ENCODE measurements at regions not wholly inside any gene's neighbourhood (a gene's known extent, or its start where the extent isn't known, plus 50 kb on each side); places are given as distances from the start of the nearest gene placed in this dataset.

DNA sequence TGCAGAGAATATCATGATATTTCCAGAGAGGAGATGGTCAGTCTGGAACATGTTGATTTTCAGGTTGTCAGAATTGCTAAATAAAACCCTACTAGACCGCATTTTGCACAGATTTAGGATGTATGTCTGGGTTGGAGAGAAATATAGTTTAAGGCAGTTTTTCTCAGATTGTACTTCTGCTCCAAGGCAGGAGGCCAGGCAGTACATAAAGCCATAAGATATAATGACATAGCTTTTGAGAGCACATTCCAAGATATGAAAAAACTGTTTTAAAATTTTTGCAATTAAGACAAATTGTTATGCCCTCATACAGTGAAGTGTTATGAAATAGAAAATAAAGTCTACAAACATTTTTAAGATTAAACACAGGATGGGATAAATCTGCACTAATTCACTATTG, 301.8 kb upstream of the CBLB start:
- TF ChIP-seq CTCF (IDR thresholded peaks at IDR 0.05; ENCODE audit: low read length) (no peak), EZH2 (IDR thresholded peaks at IDR 0.05; ENCODE audit: borderline replicate concordance, low read length) (no peak)

All from OCI-LY1 (cell line).